ENCODE measurements at regions not wholly inside any gene's neighbourhood (a gene's known extent, or its start where the extent isn't known, plus 50 kb on each side); places are given as distances from the start of the nearest gene placed in this dataset.
"Not testable (repeated sequence)": the region's sequence is repeated elsewhere in the genome, so short reads cannot be mapped to it uniquely, and the experiment has no call there.

DNA sequence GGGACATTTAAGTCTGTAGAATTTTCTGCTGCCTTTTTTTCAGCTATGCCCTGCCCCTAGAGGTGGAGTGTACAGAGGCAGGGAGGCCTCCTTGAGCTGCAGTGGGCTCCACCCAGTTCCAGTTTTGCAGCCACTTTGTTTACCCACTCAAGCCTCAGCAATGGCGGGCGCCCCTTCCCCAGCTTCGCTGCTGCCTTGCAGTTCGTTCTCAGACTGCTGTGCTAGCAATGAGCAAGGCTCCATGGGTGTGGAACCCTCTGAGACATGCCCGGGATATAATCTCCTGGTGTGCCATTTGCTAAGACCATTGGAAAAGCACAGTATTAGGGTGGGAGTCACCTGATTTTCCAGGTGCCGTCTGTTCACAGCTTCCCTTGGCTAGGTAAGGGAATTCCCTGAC lies 68.0 kb upstream of the SEMA3E start:
- DNase-seq = not testable (repeated sequence)

DNA sequence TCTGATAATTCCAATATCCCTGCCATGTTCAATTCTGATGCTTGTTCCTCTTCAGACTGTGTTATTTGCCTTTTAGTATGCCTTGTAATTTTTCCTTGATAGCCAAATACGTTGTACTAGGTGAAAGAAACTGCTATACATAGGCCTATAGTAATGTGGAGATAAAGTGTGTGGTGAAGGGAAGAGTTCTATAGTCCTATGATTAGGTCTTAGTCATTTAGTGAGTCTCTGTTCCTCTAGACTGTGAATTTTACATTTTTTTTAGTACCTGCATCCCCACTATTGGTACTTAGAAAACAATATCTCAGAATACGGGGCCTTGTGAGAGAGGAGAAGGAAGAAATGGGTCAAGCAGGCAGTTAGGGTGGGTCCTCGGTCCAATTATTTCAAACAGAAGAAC lies 59.6 kb upstream of the SEMA3E start:
- DNase-seq = no peak

DNA sequence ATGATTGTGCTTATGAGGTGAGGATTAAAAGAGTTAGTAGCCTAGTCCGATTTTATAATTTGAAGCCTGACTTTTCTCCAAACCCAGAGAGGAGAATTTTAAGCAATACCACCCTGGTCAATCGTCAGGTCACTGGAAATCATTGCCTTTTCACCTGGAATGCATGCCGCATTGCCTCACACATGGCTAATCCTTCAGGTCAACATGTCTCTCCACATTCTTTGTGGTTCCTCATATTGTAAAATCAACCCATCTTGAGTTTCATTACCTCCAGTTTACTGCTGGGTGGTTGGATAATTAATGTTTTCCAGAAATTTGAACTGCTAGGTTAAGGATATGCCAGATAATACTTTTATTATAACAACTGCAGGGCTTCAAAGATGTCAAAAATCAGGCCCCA lies 55.6 kb upstream of the SEMA3E start:
- no peak for DNase-seq

DNA sequence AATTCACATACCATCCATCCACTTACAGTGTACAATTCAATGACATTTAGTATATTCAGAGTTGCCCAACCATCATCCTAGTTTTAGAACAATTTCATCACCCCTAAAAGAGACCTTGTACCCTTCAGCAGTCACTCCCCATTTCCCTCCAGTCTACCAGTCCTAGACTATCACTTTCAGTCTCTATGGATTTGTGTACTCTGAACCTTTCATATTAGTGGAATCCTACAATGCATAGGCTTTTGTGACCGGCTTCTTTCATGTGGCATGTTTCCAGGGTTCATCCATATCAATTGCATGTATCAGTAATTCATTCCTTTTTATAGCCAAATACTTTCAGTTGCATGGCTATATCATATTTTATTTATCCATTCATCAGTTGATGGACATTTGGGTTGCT lies 53.5 kb upstream of the SEMA3E start:
- no peak for DNase-seq

DNA sequence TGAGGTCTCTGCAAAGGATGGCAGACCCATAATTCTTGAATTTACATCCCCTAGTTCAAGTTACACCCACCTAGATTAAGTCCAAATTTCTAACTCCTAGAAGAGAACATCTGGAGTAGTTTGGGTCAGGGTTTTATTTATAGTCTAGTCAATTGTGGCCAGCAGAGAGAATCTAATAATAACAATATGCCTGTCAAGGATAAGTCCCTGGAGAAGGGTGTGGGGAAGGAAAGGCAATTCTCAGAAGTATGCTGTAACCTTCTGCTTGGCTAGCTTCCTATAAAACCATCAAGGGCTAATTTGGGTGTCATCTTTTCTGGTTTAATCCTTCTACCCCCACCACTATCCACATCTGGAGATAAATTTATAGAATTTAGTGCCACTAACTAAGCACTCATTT lies 52.8 kb upstream of the SEMA3E start:
- peak; percentile 19 for DNase-seq
